Right cardiac atrium (tissue), 5 donors: ENCODE measurements at regions not wholly inside any gene's neighbourhood (a gene's known extent, or its start where the extent isn't known, plus 50 kb on each side); places are given as distances from the start of the nearest gene placed in this dataset.
A peak's percentile ranks its signal among the peaks of the same experiment; 100 is the strongest.
"Not testable (repeated sequence)": the region's sequence is repeated elsewhere in the genome, so short reads cannot be mapped to it uniquely, and the experiment has no call there.

ENCODE experiments used
- ATAC-seq, 2 donors: fragments of 200-7000 bp; cut with Tn5 transposase; one replicate each; pipeline versions ENCODE4 v1.8.0 to v1.9.1; 2020; ENCODE audit warnings: moderate library complexity in 2 of 2, mild to moderate bottlenecking in 1 of 2
- DNase-seq, 3 donors: peaks; one replicate each; pipeline ENCODE4 v3.0.0-alpha.2; 2020
- H3K27ac ChIP-seq: one replicate; pipeline ENCODE4 v1.5.1; 2013; ENCODE audit warnings: mild to moderate bottlenecking, low read length, control low read depth, moderate library complexity
- H3K27me3 ChIP-seq: one replicate; pipeline ENCODE4 v1.6.1; 2013; ENCODE audit not compliant: control insufficient read depth, insufficient read depth
- H3K4me1 ChIP-seq: one replicate; pipeline ENCODE4 v1.6.1; 2013; ENCODE audit warnings: low read length; ENCODE audit not compliant: control insufficient read depth, insufficient read depth
- H3K4me3 ChIP-seq: one replicate; pipeline ENCODE4 v1.5.1; 2013; ENCODE audit warnings: low read length, control low read depth
- H3K9me3 ChIP-seq: one replicate; pipeline ENCODE4 v1.6.1; 2013; ENCODE audit warnings: low read length; ENCODE audit not compliant: control insufficient read depth
- WGBS: extraction: QIAGEN DNeasy Blood & Tissue Kit; methylation state at CpG from one replicate; pipeline ENCODE4 v1.1.7; 2013; 5-methylcytosine and 5-hydroxymethylcytosine counted together
- intact Hi-C, 4 donors: fragments of 100-400 bp; cut with DNase I; formaldehyde crosslinking; loops; one replicate each; pipeline versions ENCODE4 v1.11.0 to v1.14.0; 2022 to 2023
- donor health status: healthy with polysubstance abuse.
- donor health status: DM: no; HTN: yes; CAD: no.
- donor health status: DM: no; HTN: no; CAD: no.
- donor health status: DM: no; HTN: yes; CAD: no; lungs with severe emphysema.
- donor health status: DM: yes; HTN: yes; CAD: no.

DNA sequence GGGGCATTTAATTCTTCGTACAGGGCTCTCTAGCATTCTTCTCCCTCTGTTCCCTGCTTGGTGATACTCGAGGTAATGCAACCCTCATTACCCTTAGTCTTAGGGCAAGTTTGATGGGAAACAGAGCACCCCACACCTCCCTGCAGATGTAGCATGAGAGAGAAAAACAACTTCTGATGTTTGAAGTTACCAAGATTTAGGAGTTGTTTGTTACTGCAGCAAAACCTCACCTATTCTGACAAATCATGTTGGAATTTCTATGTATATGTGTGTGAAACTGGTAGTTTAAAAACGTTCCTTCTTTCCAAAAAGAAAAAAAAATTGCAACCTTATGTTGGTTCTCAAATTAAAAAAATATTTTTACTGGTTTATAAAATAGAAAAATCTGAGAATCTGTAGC is 145.3 kb upstream of the FAM90A26 start:
- 48% methylated on average over 3 of the region's 3 CpGs for WGBS
- H3K4me1 ChIP-seq, DNase-seq, H3K9me3 ChIP-seq, ATAC-seq, H3K27me3 ChIP-seq, intact Hi-C loops, H3K27ac ChIP-seq, H3K4me3 ChIP-seq: not testable (repeated sequence)

DNA sequence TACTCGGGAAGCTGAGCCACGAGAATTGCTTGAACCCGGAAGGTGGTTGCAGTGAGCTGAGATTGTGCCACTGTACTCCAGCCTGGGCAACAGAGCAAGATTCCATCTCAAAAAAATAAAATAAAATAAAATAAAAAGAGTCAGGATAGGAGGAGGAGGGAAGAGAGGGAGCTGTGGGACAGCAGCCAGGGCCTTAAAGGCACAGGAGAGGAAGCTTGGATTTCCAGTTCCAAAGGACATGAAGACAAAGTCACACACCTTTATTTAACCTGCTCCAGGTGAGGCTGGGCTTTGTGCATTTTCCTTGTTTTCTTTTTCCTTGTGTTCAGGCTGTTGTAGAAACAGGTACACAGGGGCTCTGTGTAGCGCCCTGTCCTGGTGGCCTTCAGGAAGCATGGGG is 138.2 kb upstream of the HMX1 start:
- H3K27ac ChIP-seq, H3K4me1 ChIP-seq, H3K9me3 ChIP-seq, H3K27me3 ChIP-seq, DNase-seq, intact Hi-C loops, H3K4me3 ChIP-seq, ATAC-seq: not testable (repeated sequence)
- WGBS: 87% methylated on average over 4 of the region's 4 CpGs

DNA sequence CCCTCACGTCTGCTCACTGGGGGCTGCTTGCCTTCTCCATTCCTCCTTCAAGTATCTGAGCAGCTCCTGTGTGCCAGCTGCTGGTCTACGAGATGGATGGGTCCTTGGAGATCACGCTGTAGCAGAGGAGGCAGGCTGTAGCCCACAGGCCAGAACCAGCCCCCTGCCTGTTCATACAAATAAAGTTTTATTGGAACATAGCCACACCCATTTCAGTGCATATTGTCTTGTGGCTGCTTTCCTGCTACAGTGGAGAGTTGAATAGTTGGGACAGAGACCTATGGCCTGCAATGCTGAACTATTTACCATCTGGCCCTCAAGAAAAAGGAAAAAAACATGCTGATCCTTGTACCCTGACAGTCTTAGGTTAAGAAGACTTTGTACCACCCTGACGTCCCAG is 136.8 kb upstream of the HMX1 start:
- H3K27me3 ChIP-seq, intact Hi-C loops, H3K27ac ChIP-seq, DNase-seq, H3K4me1 ChIP-seq, H3K9me3 ChIP-seq, H3K4me3 ChIP-seq, ATAC-seq: not testable (repeated sequence)
- 78% methylated on average over 3 of the region's 4 CpGs for WGBS

DNA sequence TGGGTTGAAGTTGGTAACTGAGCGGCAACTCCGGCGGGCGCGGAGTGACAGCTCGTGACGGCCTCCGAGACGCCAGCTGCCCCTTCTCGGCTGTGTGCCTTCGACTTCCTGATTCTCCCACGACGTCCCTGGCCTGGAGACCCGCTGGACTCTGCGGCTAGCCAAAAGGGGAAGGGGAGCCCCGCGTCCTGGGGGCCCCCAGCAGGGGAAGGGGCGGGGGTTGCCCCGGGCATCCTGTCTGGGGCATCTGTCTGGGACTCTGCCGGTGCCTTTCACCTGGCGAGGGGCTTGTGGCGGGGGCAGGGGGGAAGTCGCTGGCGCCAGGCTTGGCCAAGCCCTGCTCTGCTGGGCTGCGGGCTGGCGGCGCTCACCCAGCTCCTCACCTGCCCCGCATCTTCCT is 129.5 kb upstream of the HMX1 start:
- intact Hi-C loops, H3K27ac ChIP-seq, H3K27me3 ChIP-seq, H3K4me1 ChIP-seq, ATAC-seq, H3K9me3 ChIP-seq, H3K4me3 ChIP-seq: not testable (repeated sequence)
- whole genome bisulfite sequencing: 5% methylated on average over 28 of the region's 28 CpGs
- peak in 1 of 3 donors; percentile 16 for DNase-seq

DNA sequence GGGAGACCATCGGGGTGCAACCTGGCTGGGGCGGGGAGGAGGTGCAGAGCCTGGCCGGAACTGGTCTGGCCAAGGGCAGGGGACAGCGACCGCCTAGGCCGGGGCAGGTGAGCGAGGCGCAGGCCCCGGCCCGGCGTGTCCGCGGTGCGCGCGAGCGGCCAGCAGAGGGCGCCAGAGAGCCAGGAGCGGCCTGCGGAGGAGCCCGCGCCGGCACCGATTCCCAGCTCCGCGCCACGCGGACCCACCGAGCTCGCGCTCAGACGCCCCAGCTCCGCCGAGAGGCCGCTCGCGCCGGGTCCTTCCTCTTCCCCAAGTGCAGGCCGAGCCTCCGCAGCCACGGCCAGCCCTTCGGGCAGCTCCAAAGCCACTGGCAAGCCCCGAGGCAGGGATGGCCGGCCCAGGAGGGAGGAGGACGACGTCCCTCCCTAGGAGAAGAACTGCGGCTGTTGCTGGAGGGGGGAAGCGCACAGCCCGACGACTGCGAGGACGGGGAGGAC is 128.9 kb upstream of the HMX1 start:
- H3K4me1 ChIP-seq, H3K9me3 ChIP-seq, intact Hi-C loops, H3K27me3 ChIP-seq, H3K27ac ChIP-seq, H3K4me3 ChIP-seq: not testable (repeated sequence)
- WGBS: 4% methylated on average over 52 of the region's 52 CpGs
- ATAC-seq (peak; percentile 48 to 66), DNase-seq (peak; percentile 67 to 87 (median 85))

DNA sequence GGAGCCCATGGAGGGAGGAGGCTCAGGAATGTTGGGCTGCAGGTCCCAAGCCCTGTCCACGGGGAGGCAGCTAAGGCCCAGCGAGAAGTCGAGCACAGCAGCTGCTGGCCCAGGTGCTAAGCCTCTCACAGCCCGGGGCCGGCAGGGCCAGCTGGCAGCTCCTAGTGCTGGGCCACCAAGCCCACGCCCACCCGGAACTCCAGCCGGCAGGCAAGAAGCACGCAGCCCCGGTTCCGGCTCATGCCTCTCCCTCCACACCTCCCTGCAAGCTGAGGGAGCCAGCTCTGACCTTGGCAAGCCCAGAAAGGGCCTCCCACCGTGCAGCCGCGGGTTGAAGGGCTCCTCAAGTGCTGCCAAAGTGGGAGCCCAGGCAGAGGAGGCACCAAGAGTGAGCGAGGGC is 121.3 kb upstream of the HMX1 start:
- DNase-seq, H3K27ac ChIP-seq, H3K4me3 ChIP-seq, H3K4me1 ChIP-seq, ATAC-seq, intact Hi-C loops, H3K9me3 ChIP-seq, H3K27me3 ChIP-seq: not testable (repeated sequence)
- WGBS: 84% methylated on average over 15 of the region's 15 CpGs

DNA sequence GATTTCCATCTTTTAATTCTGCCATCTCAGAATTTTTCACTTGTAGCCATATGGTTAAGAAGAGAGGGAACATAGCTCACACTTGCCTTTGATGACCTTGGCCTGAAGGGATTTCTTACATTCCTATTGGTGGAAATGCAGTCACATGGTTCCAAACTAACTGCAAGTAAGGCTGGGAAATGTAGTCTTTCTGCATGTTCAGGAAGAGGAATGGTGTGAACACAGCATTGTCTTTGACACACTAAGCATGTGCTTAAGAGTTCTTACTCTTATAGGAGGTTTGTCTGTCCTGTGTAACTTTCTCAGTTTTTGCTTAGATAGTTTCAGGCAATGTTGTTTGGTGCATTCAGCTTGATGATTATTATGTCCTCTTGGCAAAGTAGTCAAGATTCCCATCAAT is 119.8 kb upstream of the HMX1 start:
- H3K4me3 ChIP-seq, ATAC-seq, H3K27ac ChIP-seq, DNase-seq, H3K27me3 ChIP-seq, H3K4me1 ChIP-seq, H3K9me3 ChIP-seq, intact Hi-C loops: not testable (repeated sequence)

DNA sequence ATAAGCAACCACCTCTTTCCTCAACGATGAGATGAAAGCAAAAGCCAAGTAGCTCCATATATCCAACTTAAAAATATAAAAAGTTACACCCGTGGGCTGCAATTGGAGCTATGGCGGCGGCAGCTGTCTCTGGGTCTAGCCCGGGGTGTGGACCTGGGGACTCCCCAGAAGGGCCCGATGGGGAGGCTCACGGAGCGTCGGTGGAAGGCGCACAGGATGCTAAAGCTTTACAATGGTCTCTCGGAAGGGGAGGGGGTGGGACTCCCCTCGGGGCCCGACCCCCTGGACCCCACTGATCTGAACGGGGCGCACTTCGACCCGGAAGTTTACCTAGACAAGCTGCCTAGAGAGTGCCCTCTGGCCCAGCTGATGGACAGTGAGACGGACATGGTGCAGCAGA is 118.7 kb upstream of the HMX1 start:
- intact Hi-C loops, H3K9me3 ChIP-seq, ATAC-seq, H3K4me1 ChIP-seq, H3K27ac ChIP-seq, H3K27me3 ChIP-seq, H3K4me3 ChIP-seq, DNase-seq: not testable (repeated sequence)
- 89% methylated on average over 17 of the region's 18 CpGs for WGBS

DNA sequence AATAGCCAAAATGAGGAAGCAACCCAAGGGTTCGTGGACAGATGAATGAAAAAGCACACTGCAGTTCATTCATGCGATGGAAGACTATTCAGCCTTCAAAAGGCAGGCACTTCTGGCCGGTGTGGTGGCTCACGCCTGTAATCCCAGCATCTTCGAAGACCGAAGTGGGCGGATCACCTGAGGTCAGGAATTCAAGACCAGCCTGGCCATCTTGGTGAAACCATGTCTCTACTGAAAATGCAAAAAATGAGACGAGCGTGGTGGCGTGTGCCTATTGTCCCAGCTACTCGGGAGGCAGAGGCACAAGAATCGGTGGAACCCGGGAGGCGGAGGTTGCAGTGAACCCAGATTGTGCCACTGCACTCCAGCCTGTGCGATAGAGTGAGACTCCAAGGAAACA is 114.1 kb upstream of the HMX1 start:
- WGBS: 93% methylated on average over 15 of the region's 15 CpGs
- H3K9me3 ChIP-seq, ATAC-seq, H3K27me3 ChIP-seq, H3K4me3 ChIP-seq, H3K4me1 ChIP-seq, H3K27ac ChIP-seq, intact Hi-C loops, DNase-seq: not testable (repeated sequence)

DNA sequence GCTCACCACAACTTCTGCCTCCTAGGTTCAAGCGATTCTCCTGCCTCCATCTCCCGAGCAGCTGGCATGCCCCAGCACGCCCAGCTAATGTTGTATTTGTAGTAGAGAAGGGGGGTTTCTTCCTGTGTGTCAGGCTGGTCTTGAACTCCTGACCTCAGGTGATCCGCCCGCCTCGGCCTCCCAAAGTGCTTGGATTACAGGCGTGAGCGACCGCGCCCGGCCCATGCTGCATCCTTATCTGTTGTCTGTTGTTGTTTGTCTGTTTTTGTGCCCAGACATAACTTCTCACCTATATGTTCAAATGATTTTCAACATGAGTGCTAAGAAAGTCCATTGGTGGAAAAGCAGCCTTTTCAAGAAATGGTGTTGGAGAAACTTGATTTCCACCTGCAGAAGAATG is 113.0 kb upstream of the HMX1 start:
- H3K9me3 ChIP-seq, H3K4me3 ChIP-seq, H3K27me3 ChIP-seq, H3K4me1 ChIP-seq, ATAC-seq, intact Hi-C loops, H3K27ac ChIP-seq, DNase-seq: not testable (repeated sequence)
- 88% methylated on average over 11 of the region's 11 CpGs for WGBS

DNA sequence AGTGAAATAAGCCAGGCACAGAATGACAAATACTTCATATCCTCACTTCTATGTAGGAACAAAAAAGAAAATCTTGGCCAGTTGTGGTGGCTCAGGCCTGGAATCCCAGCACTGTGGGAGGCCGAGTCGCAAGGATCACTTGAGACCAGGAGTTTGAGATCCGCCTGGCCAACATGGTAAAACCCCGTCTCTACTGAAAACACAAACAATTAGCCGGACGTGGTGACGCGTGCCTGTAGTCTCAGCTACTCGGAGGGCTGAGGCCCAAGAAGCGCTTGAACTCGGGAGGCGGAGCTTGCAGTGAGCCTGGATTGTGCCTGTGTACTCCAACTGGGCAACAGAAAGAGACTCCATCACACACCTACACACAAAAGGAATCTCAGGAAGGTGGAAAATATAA is 112.3 kb upstream of the HMX1 start:
- H3K27me3 ChIP-seq, H3K4me1 ChIP-seq, H3K27ac ChIP-seq, ATAC-seq, DNase-seq, H3K9me3 ChIP-seq, H3K4me3 ChIP-seq, intact Hi-C loops: not testable (repeated sequence)
- 82% methylated on average over 12 of the region's 12 CpGs for WGBS

DNA sequence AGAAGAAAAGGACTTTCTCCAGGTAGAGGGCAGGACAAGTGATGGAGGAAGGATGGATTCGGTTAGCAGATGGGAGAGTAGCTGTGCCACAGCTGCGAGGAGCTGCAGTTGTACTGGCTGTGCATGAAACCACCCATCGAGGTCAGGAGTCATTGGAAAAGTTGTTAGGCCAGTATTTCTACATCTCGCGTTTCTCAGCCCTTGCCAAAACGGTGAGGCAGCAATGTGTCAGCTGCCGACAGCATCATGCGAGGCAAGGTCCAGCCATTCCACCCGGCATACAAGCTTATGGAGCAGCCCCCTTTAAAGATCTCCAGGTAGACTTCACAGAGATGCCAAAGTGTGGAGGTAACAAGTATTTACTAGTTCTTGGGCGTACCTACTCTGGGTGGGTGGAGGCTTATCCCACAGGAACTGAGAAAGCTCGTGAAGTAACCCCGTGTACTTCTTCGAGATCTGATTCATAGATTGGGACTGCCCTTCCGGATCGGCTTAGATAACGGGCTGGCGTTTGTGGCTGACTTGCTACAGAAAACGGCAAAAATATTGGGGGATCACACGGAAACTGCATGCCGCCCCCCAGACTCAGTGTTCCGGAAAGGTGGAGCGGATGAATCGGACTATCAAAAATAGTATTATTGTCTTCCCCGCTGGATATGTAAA is 105.0 kb upstream of the HMX1 start:
- not testable (repeated sequence) for ATAC-seq, H3K4me1 ChIP-seq
- 82% methylated on average over 24 of the region's 24 CpGs for WGBS

More for the DNA sequence above, 105.0 kb upstream of the HMX1 start:
- intact Hi-C loops, H3K27me3 ChIP-seq, H3K4me3 ChIP-seq, H3K27ac ChIP-seq, H3K9me3 ChIP-seq, DNase-seq: not testable (repeated sequence)
